Esophagus squamous epithelium (tissue), 5 donors: ENCODE measurements at regions not wholly inside any gene's neighbourhood (a gene's known extent, or its start where the extent isn't known, plus 50 kb on each side); places are given as distances from the start of the nearest gene placed in this dataset.

Source experiments
- DNase-seq: peaks from one replicate; lab custom pipeline; 2025; lab: John Stamatoyannopoulos, UW
- H3K27ac ChIP-seq, 4 donors: fragments of 200-600 bp; sonication (generic); one replicate each; pipeline ENCODE4 v1.5.1; 2016 to 2019; ENCODE audit warnings: mild to moderate bottlenecking in 1 of 4
- H3K27me3 ChIP-seq, 4 donors: fragments of 200-600 bp; sonication (generic); 1 replicate in 3 of 4; 2 replicates in 1 of 4; pipeline versions ENCODE4 v1.5.1 to v1.6.0; 2017 to 2021; ENCODE audit warnings: antibody characterized with exemption in 1 of 4
- H3K36me3 ChIP-seq, 3 donors: fragments of 200-600 bp; sonication (generic); one replicate each; pipeline ENCODE4 v1.5.1; 2016 to 2019
- H3K4me1 ChIP-seq, 3 donors: fragments of 200-600 bp; sonication (generic); one replicate each; pipeline ENCODE4 v1.5.1; 2017 to 2019
- H3K4me3 ChIP-seq, 4 donors: fragments of 200-600 bp; sonication (generic); 1 replicate in 3 of 4; 2 replicates in 1 of 4; pipeline ENCODE4 v1.5.1; 2016 to 2019; ENCODE audit warnings: mild to moderate bottlenecking in 2 of 4, moderate library complexity in 1 of 4
- H3K9me3 ChIP-seq, 3 donors: fragments of 200-600 bp; sonication (generic); one replicate each; pipeline ENCODE4 v1.5.1; 2016 to 2019
- CTCF ChIP-seq, 6 experiments: fragments of 450-650 bp in 4 of 6; fragments of 200-600 bp in 2 of 6; sonication (generic) in 2 of 6; IDR thresholded peaks; one replicate each; pipeline ENCODE4 v1.5.1; 2016 to 2019; ENCODE audit warnings: antibody characterized with exemption in 6 of 6, mild to moderate bottlenecking in 4 of 6, moderate library complexity in 4 of 6
- POLR2A ChIP-seq, 4 donors: fragments of 450-650 bp; IDR thresholded peaks; one replicate each; pipeline ENCODE4 v1.6.1; 2017; ENCODE audit warnings: antibody characterized with exemption in 4 of 4, mild to moderate bottlenecking in 4 of 4, moderate library complexity in 3 of 4
- WGBS, 2 donors: methylation state at CpG; one replicate each; pipeline ENCODE4 v1.1.5; 2018; 5-methylcytosine and 5-hydroxymethylcytosine counted together
- intact Hi-C: fragments of 100-400 bp; cut with DNase I; formaldehyde crosslinking; loops from one replicate; pipeline ENCODE4 v1.15.0; 2022
- donor health status: DM: yes; HTN: yes; CAD: no.

GRCh38 chr2:145028101-145028920 lies 508.4 kb upstream of the ZEB2 start:
- TF ChIP-seq POLR2A (IDR thresholded peaks at IDR 0.05) = no peak
- no peak for TF ChIP-seq CTCF (IDR thresholded peaks at IDR 0.05)
- no peaks in the 10 kb centered on the region for H3K4me1 ChIP-seq
- peak overlapping the region in 3 of 4 donors; percentile 9 to 30 (median 15) for H3K27ac ChIP-seq
- WGBS, 2 donors = 77 to 79% methylated on average over 8 of the region's 8 CpGs
- DNase-seq = no peak
- H3K9me3 ChIP-seq = no peaks in the 10 kb centered on the region
- intact Hi-C loops = no loop called here
- H3K27me3 ChIP-seq = no peaks in the 10 kb centered on the region
- H3K4me3 ChIP-seq = no peak overlapping the region
- no peaks in the 10 kb centered on the region for H3K36me3 ChIP-seq

DNA sequence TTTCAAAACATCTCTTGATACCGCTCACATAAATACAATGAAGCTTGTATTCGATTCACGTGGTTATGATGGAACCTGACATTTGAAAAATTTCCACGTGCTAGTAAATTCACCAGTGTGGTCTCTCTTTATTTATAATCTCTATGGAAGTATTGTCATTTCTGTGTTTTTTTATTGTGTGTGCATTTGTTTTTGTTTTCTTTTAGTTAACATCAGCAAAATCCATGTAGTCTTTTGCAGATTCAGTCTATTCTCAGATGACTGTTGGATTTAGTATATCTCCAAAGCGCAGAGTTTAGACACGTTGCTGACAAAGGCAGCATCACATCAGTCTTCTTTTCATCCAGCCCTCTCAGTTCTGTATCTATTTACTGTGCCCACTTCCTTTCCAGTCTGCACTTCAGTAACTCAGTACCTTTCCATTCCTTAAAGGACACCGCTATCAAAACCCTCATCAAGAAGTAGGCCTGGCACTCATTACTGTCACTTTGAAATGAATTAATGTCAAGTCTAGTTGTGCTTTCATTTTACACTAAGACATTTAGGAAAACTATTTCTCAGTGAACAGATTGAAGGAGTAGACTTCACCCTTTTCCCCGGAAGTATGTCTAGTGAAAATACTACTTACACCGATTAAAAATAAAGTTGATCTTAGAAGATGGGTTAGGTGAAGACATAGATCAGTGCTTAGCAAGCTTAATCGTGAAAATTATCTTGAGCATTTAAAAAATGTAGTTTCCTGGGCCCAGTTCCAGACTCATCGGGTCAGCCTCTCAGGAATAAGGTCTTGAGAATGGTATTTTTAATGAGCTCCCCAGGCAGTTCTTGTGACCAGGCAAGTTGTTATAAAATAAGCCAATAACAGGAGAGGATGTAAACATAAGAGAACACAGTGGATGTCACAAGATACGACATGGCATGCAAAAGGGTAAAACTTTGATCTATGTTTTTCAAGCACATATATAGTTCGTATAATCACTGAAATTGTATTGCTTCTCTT lies 506.8 kb upstream of the ZEB2 start:
- WGBS, 2 donors = 79 to 84% methylated on average over 13 of the region's 13 CpGs
- H3K27ac ChIP-seq = peak overlapping the region in 2 of 4 donors; percentile 11 to 13
- intact Hi-C loops = no loop called here
- no peak overlapping the region for H3K4me3 ChIP-seq
- H3K27me3 ChIP-seq = no peaks in the 10 kb centered on the region
- H3K9me3 ChIP-seq = no peaks in the 10 kb centered on the region
- H3K4me1 ChIP-seq = peaks cover 0 to 4% (median 0%) of the 10 kb centered on the region in 3 donors
- no peak for DNase-seq
- H3K36me3 ChIP-seq = no peaks in the 10 kb centered on the region
- no peak for TF ChIP-seq POLR2A (IDR thresholded peaks at IDR 0.05)
- no peak for TF ChIP-seq CTCF (IDR thresholded peaks at IDR 0.05)

DNA sequence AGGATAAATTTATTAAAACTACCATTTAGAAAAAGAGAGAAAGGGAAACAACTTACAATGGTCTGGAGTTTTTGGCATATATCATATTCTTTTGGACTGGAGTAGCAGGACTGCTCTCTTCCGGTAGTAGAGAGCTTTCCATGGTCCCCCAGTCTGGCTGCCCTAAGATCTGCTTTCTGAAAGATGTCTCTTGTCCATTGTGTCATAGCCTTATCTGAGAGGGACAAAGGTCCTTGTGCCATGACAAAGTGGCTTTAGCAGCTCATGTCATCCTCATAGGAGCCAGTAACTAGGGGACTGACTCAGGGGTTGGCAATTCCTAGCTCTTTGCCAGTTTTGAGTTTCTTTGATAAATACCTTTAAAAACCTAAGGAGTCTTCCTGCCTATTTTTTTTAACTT lies 505.5 kb upstream of the ZEB2 start:
- no peak overlapping the region for H3K4me3 ChIP-seq
- H3K27me3 ChIP-seq = no peaks in the 10 kb centered on the region
- WGBS, 2 donors = 83 to 93% methylated on average over 1 of the region's 1 CpG
- no peaks in the 10 kb centered on the region for H3K9me3 ChIP-seq
- no peak for DNase-seq
- H3K36me3 ChIP-seq = no peaks in the 10 kb centered on the region
- intact Hi-C loops = no loop called here
- H3K4me1 ChIP-seq = peaks cover 0 to 4% (median 0%) of the 10 kb centered on the region in 3 donors
- TF ChIP-seq POLR2A (IDR thresholded peaks at IDR 0.05) (no peak), CTCF (IDR thresholded peaks at IDR 0.05) (no peak)
- H3K27ac ChIP-seq = no peak overlapping the region

DNA sequence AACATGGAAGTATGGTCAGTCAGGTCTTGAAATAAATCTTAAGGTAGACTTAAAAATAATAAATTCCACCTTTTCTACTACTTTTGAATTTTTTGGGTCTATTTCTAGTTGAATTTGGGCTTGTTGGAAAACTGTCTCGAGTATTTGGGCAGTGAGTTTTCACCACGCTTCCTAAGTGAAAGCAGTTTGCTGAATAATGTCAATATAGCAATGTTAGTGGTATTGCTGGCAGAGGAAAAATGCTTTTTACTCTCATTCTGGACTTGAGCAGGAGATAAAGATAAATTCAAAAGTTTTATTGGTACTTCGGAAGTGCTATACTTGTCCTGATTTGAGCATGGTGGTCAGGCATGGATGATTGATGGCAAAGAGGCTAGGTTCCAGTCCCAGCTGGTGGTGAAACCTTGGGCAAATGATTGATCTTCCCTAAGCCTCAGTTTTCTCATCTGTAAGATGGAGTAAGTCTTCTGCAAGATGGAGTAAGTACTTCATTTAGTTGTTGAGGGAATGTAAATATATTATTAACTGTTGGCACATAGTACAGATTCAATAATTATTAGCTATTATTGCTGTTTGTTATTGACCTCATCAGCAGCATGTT lies 503.5 kb upstream of the ZEB2 start:
- peak overlapping the region in 1 of 4 donors; percentile 7 for H3K4me3 ChIP-seq
- intact Hi-C loops = no loop called here
- H3K27me3 ChIP-seq = no peaks in the 10 kb centered on the region
- H3K27ac ChIP-seq = peak overlapping the region in 2 of 4 donors; percentile 15 to 49
- no peaks in the 10 kb centered on the region for H3K36me3 ChIP-seq
- TF ChIP-seq CTCF (IDR thresholded peaks at IDR 0.05) (no peak), POLR2A (IDR thresholded peaks at IDR 0.05) (no peak)
- no peak for DNase-seq
- 86 to 88% methylated on average over 3 of the region's 3 CpGs for WGBS, 2 donors
- no peaks in the 10 kb centered on the region for H3K9me3 ChIP-seq
- peaks cover 0 to 4% (median 0%) of the 10 kb centered on the region in 3 donors for H3K4me1 ChIP-seq
